ENCODE measurements at regions not wholly inside any gene's neighbourhood (a gene's known extent, or its start where the extent isn't known, plus 50 kb on each side); places are given as distances from the start of the nearest gene placed in this dataset.

- no peaks in the 10 kb centered on the region for H3K9me2 ChIP-seq (replicated peaks; ENCODE audit: insufficient read depth, low read length)
- H3K36me3 ChIP-seq (replicated peaks; ENCODE audit: insufficient read depth, low read length), result no peaks in the 10 kb centered on the region
- no peak overlapping the region for H3K4me2 ChIP-seq (ENCODE audit: low read depth, low read length)
- TF ChIP-seq EZH2phosphoT487 (IDR thresholded peaks at IDR 0.05; ENCODE audit: low read length) (no peak), EZH2 (optimal IDR thresholded peaks at IDR 0.05; ENCODE audit: low read depth, low read length) (no peak), CTCF (IDR thresholded peaks at IDR 0.05; ENCODE audit: low read length) (no peak)
- H3K79me2 ChIP-seq (ENCODE audit: low read length), result no peaks in the 10 kb centered on the region
- DNase-seq, result no peak
- no peak overlapping the region for H2AFZ ChIP-seq (ENCODE audit: low read length)
- no peak overlapping the region for H3K27ac ChIP-seq (ENCODE audit: low read length)
- no peaks in the 10 kb centered on the region for H3F3A ChIP-seq (ENCODE audit: insufficient read depth, low read length)
- H3K9ac ChIP-seq (ENCODE audit: low read length), result no peak overlapping the region
- no peak overlapping the region for H3K4me3 ChIP-seq (ENCODE audit: low read length)
- H3K27me3 ChIP-seq (replicated peaks; ENCODE audit: insufficient read depth, low read length), result no peaks in the 10 kb centered on the region
- no peaks in the 10 kb centered on the region for H3K4me1 ChIP-seq (ENCODE audit: low read length)
- H4K20me1 ChIP-seq (ENCODE audit: insufficient read depth, low read length), result no peaks in the 10 kb centered on the region
- no peaks in the 10 kb centered on the region for H3K9me3 ChIP-seq (replicated peaks; ENCODE audit: insufficient read depth, low read length)
Observed at GRCh38 chr1:81477710-81478109, 323.0 kb upstream of the ADGRL2 start.

- Histone ChIP-seq H3K27me3 (replicated peaks; ENCODE audit: insufficient read depth, low read length) (no peaks in the 10 kb centered on the region), H3K4me1 (ENCODE audit: low read length) (no peaks in the 10 kb centered on the region), H2AFZ (ENCODE audit: low read length) (no peak overlapping the region), H3K9me2 (replicated peaks; ENCODE audit: insufficient read depth, low read length) (no peaks in the 10 kb centered on the region), H3K4me2 (ENCODE audit: low read depth, low read length) (no peak overlapping the region), H3K79me2 (ENCODE audit: low read length) (no peaks in the 10 kb centered on the region), H3K9me3 (replicated peaks; ENCODE audit: insufficient read depth, low read length) (no peaks in the 10 kb centered on the region), H3K9ac (ENCODE audit: low read length) (no peak overlapping the region), H4K20me1 (ENCODE audit: insufficient read depth, low read length) (no peaks in the 10 kb centered on the region), H3K27ac (ENCODE audit: low read length) (no peak overlapping the region), H3K36me3 (replicated peaks; ENCODE audit: insufficient read depth, low read length) (no peaks in the 10 kb centered on the region), H3F3A (ENCODE audit: insufficient read depth, low read length) (no peaks in the 10 kb centered on the region), H3K4me3 (ENCODE audit: low read length) (no peak overlapping the region)
- TF ChIP-seq EZH2phosphoT487 (IDR thresholded peaks at IDR 0.05; ENCODE audit: low read length) (no peak), CTCF (IDR thresholded peaks at IDR 0.05; ENCODE audit: low read length) (no peak), EZH2 (optimal IDR thresholded peaks at IDR 0.05; ENCODE audit: low read depth, low read length) (no peak)
- no peak for DNase-seq
Observed at GRCh38 chr1:81472387-81472786, 328.3 kb upstream of the ADGRL2 start.

- Histone ChIP-seq H2AFZ (ENCODE audit: low read length) (no peak overlapping the region), H3K9me3 (replicated peaks; ENCODE audit: insufficient read depth, low read length) (no peaks in the 10 kb centered on the region), H3K4me3 (ENCODE audit: low read length) (no peak overlapping the region), H3K4me2 (ENCODE audit: low read depth, low read length) (no peak overlapping the region), H3K9ac (ENCODE audit: low read length) (no peak overlapping the region), H3K79me2 (ENCODE audit: low read length) (no peaks in the 10 kb centered on the region), H4K20me1 (ENCODE audit: insufficient read depth, low read length) (no peaks in the 10 kb centered on the region), H3K4me1 (ENCODE audit: low read length) (no peaks in the 10 kb centered on the region), H3K36me3 (replicated peaks; ENCODE audit: insufficient read depth, low read length) (no peaks in the 10 kb centered on the region), H3K27me3 (replicated peaks; ENCODE audit: insufficient read depth, low read length) (no peaks in the 10 kb centered on the region), H3K27ac (ENCODE audit: low read length) (no peak overlapping the region), H3F3A (ENCODE audit: insufficient read depth, low read length) (no peaks in the 10 kb centered on the region), H3K9me2 (replicated peaks; ENCODE audit: insufficient read depth, low read length) (no peaks in the 10 kb centered on the region)
- no peak for DNase-seq
- TF ChIP-seq CTCF (IDR thresholded peaks at IDR 0.05; ENCODE audit: low read length), result no peak
Observed at GRCh38 chr1:81471255-81471654, 329.5 kb upstream of the ADGRL2 start.

- H3K9ac ChIP-seq (ENCODE audit: low read length), result no peak overlapping the region
- no peaks in the 10 kb centered on the region for H3K36me3 ChIP-seq (replicated peaks; ENCODE audit: insufficient read depth, low read length)
- no peak overlapping the region for H3K27ac ChIP-seq (ENCODE audit: low read length)
Observed at GRCh38 chr1:81470275-81470674, 330.5 kb upstream of the ADGRL2 start.

More at GRCh38 chr1:81470275-81470674, 330.5 kb upstream of the ADGRL2 start:
- Histone ChIP-seq H3K27me3 (replicated peaks; ENCODE audit: insufficient read depth, low read length) (no peaks in the 10 kb centered on the region), H3K9me2 (replicated peaks; ENCODE audit: insufficient read depth, low read length) (no peaks in the 10 kb centered on the region), H3K4me2 (ENCODE audit: low read depth, low read length) (no peak overlapping the region), H3K9me3 (replicated peaks; ENCODE audit: insufficient read depth, low read length) (no peaks in the 10 kb centered on the region), H4K20me1 (ENCODE audit: insufficient read depth, low read length) (no peaks in the 10 kb centered on the region), H3K79me2 (ENCODE audit: low read length) (no peaks in the 10 kb centered on the region), H3K4me3 (ENCODE audit: low read length) (no peak overlapping the region), H3K4me1 (ENCODE audit: low read length) (no peaks in the 10 kb centered on the region), H3F3A (ENCODE audit: insufficient read depth, low read length) (no peaks in the 10 kb centered on the region), H2AFZ (ENCODE audit: low read length) (no peak overlapping the region)
- TF ChIP-seq EZH2 (optimal IDR thresholded peaks at IDR 0.05; ENCODE audit: low read depth, low read length) (no peak), CTCF (IDR thresholded peaks at IDR 0.05; ENCODE audit: low read length) (no peak), EZH2phosphoT487 (IDR thresholded peaks at IDR 0.05; ENCODE audit: low read length) (no peak)
- DNase-seq, result no peak

All from MM.1S (cell line).